WTC11 (cell line): ENCODE measurements at regions not wholly inside any gene's neighbourhood (a gene's known extent, or its start where the extent isn't known, plus 50 kb on each side); places are given as distances from the start of the nearest gene placed in this dataset.

Experiments
- ATAC-seq: fragments of 200-7000 bp; cut with Tn5 transposase; 2 replicates; pipeline ENCODE4 v1.10.0; 2021; ENCODE audit warnings: mild to moderate bottlenecking, moderate library complexity
- CTCF ChIA-PET: fragments of 300-600 bp; sonication (Branson Sonifier 250); formaldehyde crosslinking; loops from one replicate; lab custom pipeline; 2021; ENCODE audit warnings: antibody characterized with exemption; lab: Charles Lee
- POLR2A ChIA-PET: fragments of 350-600 bp; sonication (Branson Sonifier 250); formaldehyde crosslinking; loops from one replicate; lab custom pipeline; 2021; ENCODE audit warnings: antibody characterized with exemption; lab: Charles Lee
- DNase-seq: peaks from one replicate; pipeline ENCODE4 v3.0.0; 2021; ENCODE audit warnings: low spot score
- H3K27ac Mint-ChIP-seq: 2 replicates; pipeline ENCODE4 v1.8.0; 2021; ENCODE audit warnings: mixed read lengths
- H3K27me3 Mint-ChIP-seq: 2 replicates; pipeline ENCODE4 v1.8.0; 2021; ENCODE audit warnings: low read depth, mild to moderate bottlenecking, moderate library complexity, mixed read lengths
- H3K36me3 Mint-ChIP-seq: 2 replicates; pipeline ENCODE4 v1.8.0; 2021; ENCODE audit warnings: mixed read lengths
- H3K4me1 Mint-ChIP-seq: 2 replicates; pipeline ENCODE4 v1.8.0; 2022; ENCODE audit warnings: mixed read lengths
- H3K4me3 Mint-ChIP-seq: 2 replicates; pipeline ENCODE4 v1.8.0; 2021; ENCODE audit warnings: mild to moderate bottlenecking, moderate library complexity, mixed read lengths
- H3K9me3 Mint-ChIP-seq: 2 replicates; pipeline ENCODE4 v1.8.0; 2021; ENCODE audit warnings: mixed read lengths
- GRHL2 ChIP-seq: fragments of 250-450 bp; sonication (Bioruptor Pico); IDR thresholded peaks from 2 replicates; pipeline ENCODE4 v1.8.0; 2022; ENCODE audit warnings: mild to moderate bottlenecking, moderate library complexity; ENCODE audit not compliant: insufficient replicate concordance, severe bottlenecking
- GTF2I ChIP-seq: fragments of 250-450 bp; sonication (Bioruptor Pico); conservative IDR thresholded peaks from 2 replicates; pipeline ENCODE4 v1.4.0; 2021; ENCODE audit warnings: mild to moderate bottlenecking
- JUN ChIP-seq: sonication (generic); formaldehyde crosslinking; IDR thresholded peaks from 2 replicates; pipeline ENCODE4 v1.8.0; 2023; ENCODE audit warnings: mild to moderate bottlenecking, missing genetic modification reagents
- RORB ChIP-seq: fragments of 250-450 bp; sonication (Bioruptor Pico); IDR thresholded peaks from 2 replicates; pipeline ENCODE4 v1.9.0; 2021; ENCODE audit warnings: mild to moderate bottlenecking
- SOX15 ChIP-seq: fragments of 250-450 bp; sonication (Bioruptor Pico); IDR thresholded peaks from 2 replicates; pipeline ENCODE4 v1.9.0; 2021; ENCODE audit warnings: mild to moderate bottlenecking
- TEAD4 ChIP-seq: sonication (generic); formaldehyde crosslinking; IDR thresholded peaks from 2 replicates; pipeline ENCODE4 v1.8.0; 2022; ENCODE audit warnings: mild to moderate bottlenecking, missing genetic modification reagents
- ZBTB21 ChIP-seq: sonication (generic); formaldehyde crosslinking; IDR thresholded peaks from 2 replicates; pipeline ENCODE4 v1.8.1; 2023; ENCODE audit warnings: mild to moderate bottlenecking, missing genetic modification reagents, borderline replicate concordance
- ZNF219 ChIP-seq: sonication (generic); formaldehyde crosslinking; IDR thresholded peaks from 2 replicates; pipeline ENCODE4 v1.8.0; 2023; ENCODE audit warnings: missing genetic modification reagents, mild to moderate bottlenecking, borderline replicate concordance
- TF ChIP-seq, protein P1 (sequence below): sonication (generic); formaldehyde crosslinking; conservative IDR thresholded peaks from 2 replicates; pipeline ENCODE4 v1.8.1; 2023; ENCODE audit warnings: mild to moderate bottlenecking, low read depth, missing genetic modification reagents, moderate library complexity
- TF ChIP-seq, protein P2 (sequence below): sonication (generic); formaldehyde crosslinking; IDR thresholded peaks from 2 replicates; pipeline ENCODE4 v1.8.1; 2022; ENCODE audit warnings: mild to moderate bottlenecking, moderate library complexity, missing genetic modification reagents
- TF ChIP-seq, protein P3 (sequence below): fragments of 250-450 bp; sonication (Bioruptor Pico); conservative IDR thresholded peaks from 2 replicates; pipeline ENCODE4 v1.9.0; 2021; ENCODE audit warnings: mild to moderate bottlenecking
- TF ChIP-seq, protein P4 (sequence below): sonication (generic); formaldehyde crosslinking; IDR thresholded peaks from 2 replicates; pipeline ENCODE4 v1.8.0; 2022; ENCODE audit warnings: missing genetic modification reagents
- TF ChIP-seq, protein P5 (sequence below): fragments of 200-600 bp; IDR thresholded peaks from 2 replicates; pipeline ENCODE4 v1.8.0; 2022; ENCODE audit warnings: antibody characterized with exemption
- TF ChIP-seq, protein P6 (sequence below): sonication (generic); formaldehyde crosslinking; IDR thresholded peaks from 2 replicates; pipeline ENCODE4 v1.8.1; 2022; ENCODE audit warnings: low read depth, missing genetic modification reagents, borderline replicate concordance
- TF ChIP-seq, protein P7 (sequence below): sonication (generic); formaldehyde crosslinking; IDR thresholded peaks from 2 replicates; pipeline ENCODE4 v1.8.1; 2023; ENCODE audit warnings: mild to moderate bottlenecking, moderate library complexity, missing genetic modification reagents

DNA sequence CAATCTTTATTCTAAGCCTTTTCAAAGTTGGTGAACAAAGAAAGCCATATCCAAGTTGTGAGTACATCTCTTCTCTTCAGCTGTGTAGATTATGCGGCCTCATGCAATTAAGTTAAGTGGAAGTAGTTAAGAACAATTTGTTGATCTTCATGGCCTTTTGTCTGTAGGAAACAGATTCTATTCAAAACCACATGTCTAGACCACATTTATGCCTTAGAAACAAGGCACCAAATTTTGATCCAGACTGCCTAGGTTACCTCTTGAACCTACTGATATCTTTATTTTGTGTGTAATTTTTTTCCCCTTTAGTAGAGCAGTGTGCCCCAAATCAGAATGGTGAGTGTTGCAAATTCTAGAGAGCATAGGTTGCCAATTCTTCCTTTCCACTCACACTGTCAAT lies 101.6 kb upstream of the CERS6 start:
- CTCF ChIA-PET: no interaction called here
- H3K36me3 Mint-ChIP-seq: peaks cover 19% of the 10 kb centered on the region
- no peaks in the 10 kb centered on the region; the same call in 1 of the 2 replicates for H3K27me3 Mint-ChIP-seq
- no peak overlapping the region for H3K4me3 Mint-ChIP-seq
- H3K9me3 Mint-ChIP-seq: peaks cover 20% of the 10 kb centered on the region
- TF ChIP-seq GRHL2: no peak
- no peak for TF ChIP-seq ZNF219 (CRISPR knock-in tag)
- TF ChIP-seq, protein P1, sequence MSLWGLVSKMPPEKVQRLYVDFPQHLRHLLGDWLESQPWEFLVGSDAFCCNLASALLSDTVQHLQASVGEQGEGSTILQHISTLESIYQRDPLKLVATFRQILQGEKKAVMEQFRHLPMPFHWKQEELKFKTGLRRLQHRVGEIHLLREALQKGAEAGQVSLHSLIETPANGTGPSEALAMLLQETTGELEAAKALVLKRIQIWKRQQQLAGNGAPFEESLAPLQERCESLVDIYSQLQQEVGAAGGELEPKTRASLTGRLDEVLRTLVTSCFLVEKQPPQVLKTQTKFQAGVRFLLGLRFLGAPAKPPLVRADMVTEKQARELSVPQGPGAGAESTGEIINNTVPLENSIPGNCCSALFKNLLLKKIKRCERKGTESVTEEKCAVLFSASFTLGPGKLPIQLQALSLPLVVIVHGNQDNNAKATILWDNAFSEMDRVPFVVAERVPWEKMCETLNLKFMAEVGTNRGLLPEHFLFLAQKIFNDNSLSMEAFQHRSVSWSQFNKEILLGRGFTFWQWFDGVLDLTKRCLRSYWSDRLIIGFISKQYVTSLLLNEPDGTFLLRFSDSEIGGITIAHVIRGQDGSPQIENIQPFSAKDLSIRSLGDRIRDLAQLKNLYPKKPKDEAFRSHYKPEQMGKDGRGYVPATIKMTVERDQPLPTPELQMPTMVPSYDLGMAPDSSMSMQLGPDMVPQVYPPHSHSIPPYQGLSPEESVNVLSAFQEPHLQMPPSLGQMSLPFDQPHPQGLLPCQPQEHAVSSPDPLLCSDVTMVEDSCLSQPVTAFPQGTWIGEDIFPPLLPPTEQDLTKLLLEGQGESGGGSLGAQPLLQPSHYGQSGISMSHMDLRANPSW (CRISPR knock-in tag): no peak
- TF ChIP-seq, protein P2, sequence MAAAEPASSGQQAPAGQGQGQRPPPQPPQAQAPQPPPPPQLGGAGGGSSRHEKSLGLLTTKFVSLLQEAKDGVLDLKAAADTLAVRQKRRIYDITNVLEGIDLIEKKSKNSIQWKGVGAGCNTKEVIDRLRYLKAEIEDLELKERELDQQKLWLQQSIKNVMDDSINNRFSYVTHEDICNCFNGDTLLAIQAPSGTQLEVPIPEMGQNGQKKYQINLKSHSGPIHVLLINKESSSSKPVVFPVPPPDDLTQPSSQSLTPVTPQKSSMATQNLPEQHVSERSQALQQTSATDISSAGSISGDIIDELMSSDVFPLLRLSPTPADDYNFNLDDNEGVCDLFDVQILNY (CRISPR knock-in tag): no peak
- TF ChIP-seq, protein P3, sequence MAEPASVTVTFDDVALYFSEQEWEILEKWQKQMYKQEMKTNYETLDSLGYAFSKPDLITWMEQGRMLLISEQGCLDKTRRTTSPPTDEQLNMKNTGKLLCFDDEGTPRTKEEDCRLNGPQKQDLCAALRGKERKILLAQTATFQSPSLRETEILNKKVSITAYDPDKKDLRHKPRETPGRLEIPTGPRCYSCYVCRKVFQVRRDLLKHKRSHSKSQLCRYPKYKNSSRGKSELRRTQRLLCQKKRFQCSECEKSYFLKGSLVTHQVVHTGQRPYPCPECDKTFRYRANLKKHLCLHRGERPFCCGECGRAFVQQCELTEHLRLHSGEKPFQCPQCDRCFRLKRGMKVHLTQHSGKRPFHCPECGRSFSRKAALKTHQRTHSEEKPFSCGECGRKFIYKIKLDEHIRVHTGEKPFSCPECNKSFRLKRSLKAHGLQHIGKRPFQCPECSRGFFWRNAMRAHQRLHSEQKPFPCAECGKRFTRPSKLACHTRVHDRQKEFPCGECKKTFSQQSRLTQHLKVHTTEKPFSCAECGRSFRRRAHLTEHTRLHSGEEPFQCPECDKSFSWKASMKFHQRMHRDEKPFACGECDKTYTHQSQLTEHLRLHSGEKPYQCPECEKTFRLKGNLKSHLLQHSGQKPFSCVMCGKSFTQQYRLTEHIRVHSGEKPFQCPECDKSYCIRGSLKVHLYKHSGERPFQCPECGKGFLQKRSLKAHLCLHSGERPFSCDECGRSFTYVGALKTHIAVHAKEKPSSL (CRISPR knock-in tag): no peak
- TF ChIP-seq, all 79 proteins: peak for 0
- ATAC-seq (no peak), DNase-seq (no peak)
- no peak overlapping the region for H3K27ac Mint-ChIP-seq
- POLR2A ChIA-PET: no interaction called here
- peaks cover 20% of the 10 kb centered on the region for H3K4me1 Mint-ChIP-seq

DNA sequence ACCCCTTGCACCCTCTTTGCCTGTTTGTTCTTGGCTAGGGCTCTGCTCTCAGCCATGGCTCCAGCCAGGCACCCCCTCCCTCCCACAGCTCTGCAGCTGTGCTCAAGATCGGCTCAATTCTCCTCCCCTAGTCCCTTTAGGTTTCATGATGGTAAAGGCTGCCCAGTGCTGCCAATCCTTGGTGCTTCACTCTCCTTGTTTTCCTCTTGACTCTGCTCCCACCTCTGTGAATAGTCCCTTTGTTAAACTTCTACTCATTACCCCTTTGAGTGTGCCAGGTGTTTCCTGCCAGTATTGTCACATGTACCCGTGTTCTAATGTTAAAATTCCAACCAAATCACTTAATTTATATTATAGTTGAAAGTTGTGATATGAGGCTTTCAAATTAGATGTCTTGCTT lies 101.0 kb upstream of the CERS6 start:
- Mint-ChIP-seq H3K36me3 (peaks cover 19% of the 10 kb centered on the region), H3K4me1 (peaks cover 20% of the 10 kb centered on the region), H3K9me3 (peaks cover 20% of the 10 kb centered on the region), H3K27me3 (no peaks in the 10 kb centered on the region; the same call in 1 of the 2 replicates), H3K4me3 (no peak overlapping the region), H3K27ac (no peak overlapping the region; the same call in 1 of the 2 replicates)
- DNase-seq: no peak
- TF ChIP-seq, protein P4, sequence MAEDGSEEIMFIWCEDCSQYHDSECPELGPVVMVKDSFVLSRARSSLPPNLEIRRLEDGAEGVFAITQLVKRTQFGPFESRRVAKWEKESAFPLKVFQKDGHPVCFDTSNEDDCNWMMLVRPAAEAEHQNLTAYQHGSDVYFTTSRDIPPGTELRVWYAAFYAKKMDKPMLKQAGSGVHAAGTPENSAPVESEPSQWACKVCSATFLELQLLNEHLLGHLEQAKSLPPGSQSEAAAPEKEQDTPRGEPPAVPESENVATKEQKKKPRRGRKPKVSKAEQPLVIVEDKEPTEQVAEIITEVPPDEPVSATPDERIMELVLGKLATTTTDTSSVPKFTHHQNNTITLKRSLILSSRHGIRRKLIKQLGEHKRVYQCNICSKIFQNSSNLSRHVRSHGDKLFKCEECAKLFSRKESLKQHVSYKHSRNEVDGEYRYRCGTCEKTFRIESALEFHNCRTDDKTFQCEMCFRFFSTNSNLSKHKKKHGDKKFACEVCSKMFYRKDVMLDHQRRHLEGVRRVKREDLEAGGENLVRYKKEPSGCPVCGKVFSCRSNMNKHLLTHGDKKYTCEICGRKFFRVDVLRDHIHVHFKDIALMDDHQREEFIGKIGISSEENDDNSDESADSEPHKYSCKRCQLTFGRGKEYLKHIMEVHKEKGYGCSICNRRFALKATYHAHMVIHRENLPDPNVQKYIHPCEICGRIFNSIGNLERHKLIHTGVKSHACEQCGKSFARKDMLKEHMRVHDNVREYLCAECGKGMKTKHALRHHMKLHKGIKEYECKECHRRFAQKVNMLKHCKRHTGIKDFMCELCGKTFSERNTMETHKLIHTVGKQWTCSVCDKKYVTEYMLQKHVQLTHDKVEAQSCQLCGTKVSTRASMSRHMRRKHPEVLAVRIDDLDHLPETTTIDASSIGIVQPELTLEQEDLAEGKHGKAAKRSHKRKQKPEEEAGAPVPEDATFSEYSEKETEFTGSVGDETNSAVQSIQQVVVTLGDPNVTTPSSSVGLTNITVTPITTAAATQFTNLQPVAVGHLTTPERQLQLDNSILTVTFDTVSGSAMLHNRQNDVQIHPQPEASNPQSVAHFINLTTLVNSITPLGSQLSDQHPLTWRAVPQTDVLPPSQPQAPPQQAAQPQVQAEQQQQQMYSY: peak; percentile 91
- TF ChIP-seq GTF2I: no peak
- TF ChIP-seq, protein P5, sequence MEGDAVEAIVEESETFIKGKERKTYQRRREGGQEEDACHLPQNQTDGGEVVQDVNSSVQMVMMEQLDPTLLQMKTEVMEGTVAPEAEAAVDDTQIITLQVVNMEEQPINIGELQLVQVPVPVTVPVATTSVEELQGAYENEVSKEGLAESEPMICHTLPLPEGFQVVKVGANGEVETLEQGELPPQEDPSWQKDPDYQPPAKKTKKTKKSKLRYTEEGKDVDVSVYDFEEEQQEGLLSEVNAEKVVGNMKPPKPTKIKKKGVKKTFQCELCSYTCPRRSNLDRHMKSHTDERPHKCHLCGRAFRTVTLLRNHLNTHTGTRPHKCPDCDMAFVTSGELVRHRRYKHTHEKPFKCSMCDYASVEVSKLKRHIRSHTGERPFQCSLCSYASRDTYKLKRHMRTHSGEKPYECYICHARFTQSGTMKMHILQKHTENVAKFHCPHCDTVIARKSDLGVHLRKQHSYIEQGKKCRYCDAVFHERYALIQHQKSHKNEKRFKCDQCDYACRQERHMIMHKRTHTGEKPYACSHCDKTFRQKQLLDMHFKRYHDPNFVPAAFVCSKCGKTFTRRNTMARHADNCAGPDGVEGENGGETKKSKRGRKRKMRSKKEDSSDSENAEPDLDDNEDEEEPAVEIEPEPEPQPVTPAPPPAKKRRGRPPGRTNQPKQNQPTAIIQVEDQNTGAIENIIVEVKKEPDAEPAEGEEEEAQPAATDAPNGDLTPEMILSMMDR: no peak
- ATAC-seq: peak; percentile 39
- POLR2A ChIA-PET: no interaction called here
- CTCF ChIA-PET: interaction anchor here (1.5 to 2.2 kb wide), 2 partner anchors 18 to 332 kb away, joined by 5 to 9 read pairs; no protein-coding TSS in a partner anchor

DNA sequence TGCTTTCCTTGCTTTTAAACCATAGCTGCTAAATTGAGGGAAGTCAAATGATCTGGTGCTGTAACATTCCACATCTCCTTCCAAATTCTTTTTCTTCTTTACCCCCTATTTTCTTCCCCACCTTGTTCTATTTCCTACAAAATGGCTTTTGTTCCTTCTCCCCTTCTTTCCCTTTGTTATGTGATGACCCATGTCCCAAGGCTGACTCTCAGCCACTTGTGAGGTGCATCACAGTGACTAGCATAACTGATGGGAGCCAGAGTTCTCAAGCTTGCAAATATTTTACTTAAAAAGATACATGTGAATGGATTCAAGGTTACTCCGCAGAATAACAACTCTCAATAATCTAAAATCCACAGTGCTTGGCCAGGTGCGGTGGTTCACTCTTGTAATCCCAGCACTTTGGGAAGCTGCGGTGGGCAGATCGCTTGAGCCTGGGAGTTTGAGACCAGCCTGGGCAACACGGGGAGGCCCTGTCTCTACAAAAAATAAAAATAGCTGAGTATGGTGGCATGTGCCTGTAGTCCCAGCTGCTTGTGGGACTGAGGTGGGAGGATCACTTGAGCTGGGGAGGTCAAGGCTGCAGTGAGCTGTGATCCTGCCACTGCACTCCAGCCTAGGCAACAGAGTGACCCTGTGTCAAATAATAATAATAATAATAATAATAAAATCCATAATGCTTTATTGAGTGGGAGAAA lies 100.1 kb upstream of the CERS6 start:
- H3K4me1 Mint-ChIP-seq: peaks cover 15% of the 10 kb centered on the region
- TF ChIP-seq, protein P6, sequence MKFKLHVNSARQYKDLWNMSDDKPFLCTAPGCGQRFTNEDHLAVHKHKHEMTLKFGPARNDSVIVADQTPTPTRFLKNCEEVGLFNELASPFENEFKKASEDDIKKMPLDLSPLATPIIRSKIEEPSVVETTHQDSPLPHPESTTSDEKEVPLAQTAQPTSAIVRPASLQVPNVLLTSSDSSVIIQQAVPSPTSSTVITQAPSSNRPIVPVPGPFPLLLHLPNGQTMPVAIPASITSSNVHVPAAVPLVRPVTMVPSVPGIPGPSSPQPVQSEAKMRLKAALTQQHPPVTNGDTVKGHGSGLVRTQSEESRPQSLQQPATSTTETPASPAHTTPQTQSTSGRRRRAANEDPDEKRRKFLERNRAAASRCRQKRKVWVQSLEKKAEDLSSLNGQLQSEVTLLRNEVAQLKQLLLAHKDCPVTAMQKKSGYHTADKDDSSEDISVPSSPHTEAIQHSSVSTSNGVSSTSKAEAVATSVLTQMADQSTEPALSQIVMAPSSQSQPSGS (CRISPR knock-in tag): no peak
- no peak for TF ChIP-seq RORB
- TF ChIP-seq TEAD4 (CRISPR knock-in tag): no peak
- TF ChIP-seq, protein P7, sequence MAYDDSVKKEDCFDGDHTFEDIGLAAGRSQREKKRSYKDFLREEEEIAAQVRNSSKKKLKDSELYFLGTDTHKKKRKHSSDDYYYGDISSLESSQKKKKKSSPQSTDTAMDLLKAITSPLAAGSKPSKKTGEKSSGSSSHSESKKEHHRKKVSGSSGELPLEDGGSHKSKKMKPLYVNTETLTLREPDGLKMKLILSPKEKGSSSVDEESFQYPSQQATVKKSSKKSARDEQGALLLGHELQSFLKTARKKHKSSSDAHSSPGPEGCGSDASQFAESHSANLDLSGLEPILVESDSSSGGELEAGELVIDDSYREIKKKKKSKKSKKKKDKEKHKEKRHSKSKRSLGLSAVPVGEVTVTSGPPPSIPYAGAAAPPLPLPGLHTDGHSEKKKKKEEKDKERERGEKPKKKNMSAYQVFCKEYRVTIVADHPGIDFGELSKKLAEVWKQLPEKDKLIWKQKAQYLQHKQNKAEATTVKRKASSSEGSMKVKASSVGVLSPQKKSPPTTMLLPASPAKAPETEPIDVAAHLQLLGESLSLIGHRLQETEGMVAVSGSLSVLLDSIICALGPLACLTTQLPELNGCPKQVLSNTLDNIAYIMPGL (CRISPR knock-in tag): no peak
- no peak for TF ChIP-seq JUN (CRISPR knock-in tag)
- no peak for TF ChIP-seq ZBTB21 (CRISPR knock-in tag)
- TF ChIP-seq SOX15: no peak

More for the DNA sequence above, 100.1 kb upstream of the CERS6 start:
- DNase-seq (no peak), ATAC-seq (peak; percentile 67)
- ChIA-PET CTCF (interaction anchor here (1.5 to 2.5 kb wide), 3 partner anchors 9 to 331 kb away, joined by 5 to 13 read pairs (median 9); no protein-coding TSS in a partner anchor), POLR2A (no interaction called here)
- Mint-ChIP-seq H3K27ac (peak overlapping the region; percentile 10; the same call in 1 of the 2 replicates), H3K36me3 (peaks cover 19% of the 10 kb centered on the region), H3K4me3 (no peak overlapping the region), H3K9me3 (peaks cover 20% of the 10 kb centered on the region), H3K27me3 (no peaks in the 10 kb centered on the region; the same call in 1 of the 2 replicates)
